Erythroblast (primary cell): ENCODE measurements at regions not wholly inside any gene's neighbourhood (a gene's known extent, or its start where the extent isn't known, plus 50 kb on each side); places are given as distances from the start of the nearest gene placed in this dataset.

Source experiments
- GATA1 ChIP-seq: IDR thresholded peaks from 2 replicates; pipeline ENCODE4 v1.6.1; 2011; ENCODE audit warnings: low read depth, mild to moderate bottlenecking, control low read depth, low read length, moderate library complexity
- POLR2A ChIP-seq: IDR thresholded peaks from 2 replicates; pipeline ENCODE4 v1.6.1; 2011; ENCODE audit warnings: mild to moderate bottlenecking, low read length

- no peak for TF ChIP-seq POLR2A
- TF ChIP-seq GATA1: no peak
These were observed 465.8 kb downstream of the OLFM4 start for GRCh38 chr13:53494406-53494805.
